Astrocyte (in vitro differentiated cells and primary cell): ENCODE measurements at regions not wholly inside any gene's neighbourhood (a gene's known extent, or its start where the extent isn't known, plus 50 kb on each side); places are given as distances from the start of the nearest gene placed in this dataset.

ENCODE experiments used
- DNase-seq: peaks from one replicate; pipeline ENCODE4 v3.0.0-alpha.2; 2010; ENCODE audit warnings: low read depth
- FAIRE-seq: peaks from 2 replicates; lab custom pipeline; 2011; peaks lifted over from hg19 to GRCh38; lab: Jason Lieb, UNC
- H2AFZ ChIP-seq: 2 replicates; pipeline ENCODE4 v1.6.0; 2012; ENCODE audit warnings: low read depth, low read length, inconsistent platforms
- H3K27ac ChIP-seq: 2 replicates; pipeline ENCODE4 v1.5.1; 2011; ENCODE audit warnings: low read depth, low read length, inconsistent platforms
- H3K27me3 ChIP-seq: 2 replicates; pipeline ENCODE4 v1.6.0; 2011; ENCODE audit warnings: low read length, inconsistent platforms; ENCODE audit not compliant: insufficient read depth
- H3K36me3 ChIP-seq: 2 replicates; pipeline ENCODE4 v1.5.1; 2011; ENCODE audit warnings: low read length, inconsistent platforms; ENCODE audit not compliant: insufficient read depth
- H3K4me1 ChIP-seq: 2 replicates; pipeline ENCODE4 v1.5.1; 2011; ENCODE audit warnings: low read length, inconsistent platforms; ENCODE audit not compliant: insufficient read depth
- H3K4me2 ChIP-seq: 2 replicates; pipeline ENCODE4 v1.6.0; 2012; ENCODE audit warnings: low read length, inconsistent platforms
- H3K4me3 ChIP-seq: 2 replicates; pipeline ENCODE4 v1.5.1; 2011; ENCODE audit warnings: low read depth, mild to moderate bottlenecking, low read length, inconsistent platforms; ENCODE audit not compliant: insufficient read depth
- H3K79me2 ChIP-seq: 2 replicates; pipeline ENCODE4 v1.6.0; 2012; ENCODE audit warnings: mild to moderate bottlenecking, low read length, inconsistent platforms; ENCODE audit not compliant: insufficient read depth
- H3K9ac ChIP-seq: 2 replicates; pipeline ENCODE4 v1.6.0; 2012; ENCODE audit warnings: mild to moderate bottlenecking, low read length, inconsistent platforms
- H3K9me3 ChIP-seq: 2 replicates; pipeline ENCODE4 v1.5.1; 2012; ENCODE audit warnings: low read depth, mild to moderate bottlenecking, low read length, inconsistent platforms; ENCODE audit not compliant: insufficient read depth
- H4K20me1 ChIP-seq: 2 replicates; pipeline ENCODE4 v1.6.0; 2012; ENCODE audit warnings: low read length, inconsistent platforms; ENCODE audit not compliant: insufficient read depth
- H3K27ac Mint-ChIP-seq: one replicate; pipeline ENCODE4 v1.8.0; 2021; ENCODE audit warnings: mild to moderate bottlenecking, mixed read lengths; ENCODE audit not compliant: unreplicated experiment
- H3K27me3 Mint-ChIP-seq: one replicate; pipeline ENCODE4 v1.8.0; 2021; ENCODE audit warnings: low read depth, mixed read lengths; ENCODE audit not compliant: unreplicated experiment
- H3K36me3 Mint-ChIP-seq: one replicate; pipeline ENCODE4 v1.8.0; 2021; ENCODE audit warnings: low read depth, mixed read lengths; ENCODE audit not compliant: unreplicated experiment
- H3K4me1 Mint-ChIP-seq: one replicate; pipeline ENCODE4 v1.8.0; 2021; ENCODE audit warnings: low read depth, mixed read lengths; ENCODE audit not compliant: unreplicated experiment
- H3K4me3 Mint-ChIP-seq: one replicate; pipeline ENCODE4 v1.8.0; 2021; ENCODE audit warnings: mild to moderate bottlenecking, moderate library complexity, mixed read lengths; ENCODE audit not compliant: unreplicated experiment
- H3K9me3 Mint-ChIP-seq: one replicate; pipeline ENCODE4 v1.8.0; 2021; ENCODE audit warnings: mild to moderate bottlenecking, mixed read lengths; ENCODE audit not compliant: unreplicated experiment
- CTCF ChIP-seq: IDR thresholded peaks from 2 replicates; pipeline ENCODE4 v1.5.1; 2011; ENCODE audit warnings: low read depth, mild to moderate bottlenecking, inconsistent platforms, low read length, moderate library complexity; ENCODE audit not compliant: insufficient read depth
- EZH2 ChIP-seq: IDR thresholded peaks from 2 replicates; pipeline ENCODE4 v1.6.1; 2012; ENCODE audit warnings: mild to moderate bottlenecking, low read length, inconsistent platforms; ENCODE audit not compliant: insufficient read depth

GRCh38 chr3:177886501-177886900 is 649.7 kb upstream of the KCNMB2 start:
- no peaks in the 10 kb centered on the region for H3K36me3 ChIP-seq
- no peaks in the 10 kb centered on the region for H3K9me3 ChIP-seq
- Mint-ChIP-seq H3K4me1 (peaks cover 6% of the 10 kb centered on the region), H3K27me3 (no peaks in the 10 kb centered on the region), H3K36me3 (no peaks in the 10 kb centered on the region), H3K9me3 (no peaks in the 10 kb centered on the region), H3K27ac (no peak overlapping the region), H3K4me3 (no peak overlapping the region)
- H3K4me3 ChIP-seq, result no peak overlapping the region
- no peak overlapping the region for H3K27ac ChIP-seq
- FAIRE-seq, result peak; percentile 47
- H3K9ac ChIP-seq, result no peak overlapping the region
- H3K79me2 ChIP-seq, result no peaks in the 10 kb centered on the region
- H2AFZ ChIP-seq, result no peak overlapping the region
- H3K27me3 ChIP-seq, result no peaks in the 10 kb centered on the region
- H4K20me1 ChIP-seq, result no peaks in the 10 kb centered on the region
- no peak overlapping the region for H3K4me2 ChIP-seq
- no peaks in the 10 kb centered on the region for H3K4me1 ChIP-seq
- no peak for TF ChIP-seq CTCF
- no peak for TF ChIP-seq EZH2
- no peak for DNase-seq

GRCh38 chr3:177887475-177887874 is 648.8 kb upstream of the KCNMB2 start:
- no peaks in the 10 kb centered on the region for H3K4me1 ChIP-seq
- no peaks in the 10 kb centered on the region for H3K27me3 ChIP-seq
- H3K27ac ChIP-seq, result no peak overlapping the region
- H3K9me3 ChIP-seq, result no peaks in the 10 kb centered on the region
- TF ChIP-seq CTCF, result no peak
- TF ChIP-seq EZH2, result no peak
- no peaks in the 10 kb centered on the region for H4K20me1 ChIP-seq
- FAIRE-seq (no peak), DNase-seq (no peak)
- H3K36me3 ChIP-seq, result no peaks in the 10 kb centered on the region
- H3K79me2 ChIP-seq, result no peaks in the 10 kb centered on the region
- Mint-ChIP-seq H3K36me3 (no peaks in the 10 kb centered on the region), H3K27ac (no peak overlapping the region), H3K4me1 (peaks cover 6% of the 10 kb centered on the region), H3K27me3 (no peaks in the 10 kb centered on the region), H3K4me3 (no peak overlapping the region), H3K9me3 (no peaks in the 10 kb centered on the region)
- no peak overlapping the region for H3K4me2 ChIP-seq
- H3K9ac ChIP-seq, result no peak overlapping the region
- H3K4me3 ChIP-seq, result no peak overlapping the region
- no peak overlapping the region for H2AFZ ChIP-seq

GRCh38 chr3:177889161-177889560 is 647.1 kb upstream of the KCNMB2 start:
- H3K9me3 Mint-ChIP-seq, result no peaks in the 10 kb centered on the region
- Histone ChIP-seq H3K4me3 (no peak overlapping the region), H3K79me2 (no peaks in the 10 kb centered on the region), H3K27ac (peak overlapping the region; percentile 46), H3K4me2 (no peak overlapping the region), H3K27me3 (no peaks in the 10 kb centered on the region), H2AFZ (no peak overlapping the region), H3K9me3 (no peaks in the 10 kb centered on the region), H3K9ac (no peak overlapping the region), H3K4me1 (no peaks in the 10 kb centered on the region), H4K20me1 (no peaks in the 10 kb centered on the region), H3K36me3 (no peaks in the 10 kb centered on the region)
- DNase-seq (peak; percentile 64), FAIRE-seq (no peak)
- H3K27ac Mint-ChIP-seq, result no peak overlapping the region
- no peak for TF ChIP-seq CTCF
- H3K27me3 Mint-ChIP-seq, result no peaks in the 10 kb centered on the region
- H3K4me3 Mint-ChIP-seq, result no peak overlapping the region
- H3K4me1 Mint-ChIP-seq, result peaks cover 6% of the 10 kb centered on the region
- H3K36me3 Mint-ChIP-seq, result no peaks in the 10 kb centered on the region
